WTC11 (cell line): ENCODE measurements at regions not wholly inside any gene's neighbourhood (a gene's known extent, or its start where the extent isn't known, plus 50 kb on each side); places are given as distances from the start of the nearest gene placed in this dataset.

Source experiments
- FOXJ3 ChIP-seq: sonication (generic); formaldehyde crosslinking; IDR thresholded peaks from 2 replicates; pipeline ENCODE4 v1.9.0; 2021; ENCODE audit warnings: missing genetic modification reagents, mild to moderate bottlenecking, borderline replicate concordance
- TF ChIP-seq, protein P1 (sequence below): sonication (generic); formaldehyde crosslinking; IDR thresholded peaks from 2 replicates; pipeline ENCODE4 v1.8.1; 2023; ENCODE audit warnings: mild to moderate bottlenecking, missing genetic modification reagents, moderate library complexity
- TF ChIP-seq, protein P2 (sequence below): fragments of 250-450 bp; sonication (Bioruptor Pico); IDR thresholded peaks from 2 replicates; pipeline ENCODE4 v1.9.0; 2021; ENCODE audit warnings: mild to moderate bottlenecking
- TF ChIP-seq, protein P3 (sequence below): fragments of 200-600 bp; IDR thresholded peaks from 2 replicates; pipeline ENCODE4 v1.8.0; 2022; ENCODE audit warnings: antibody characterized with exemption

DNA sequence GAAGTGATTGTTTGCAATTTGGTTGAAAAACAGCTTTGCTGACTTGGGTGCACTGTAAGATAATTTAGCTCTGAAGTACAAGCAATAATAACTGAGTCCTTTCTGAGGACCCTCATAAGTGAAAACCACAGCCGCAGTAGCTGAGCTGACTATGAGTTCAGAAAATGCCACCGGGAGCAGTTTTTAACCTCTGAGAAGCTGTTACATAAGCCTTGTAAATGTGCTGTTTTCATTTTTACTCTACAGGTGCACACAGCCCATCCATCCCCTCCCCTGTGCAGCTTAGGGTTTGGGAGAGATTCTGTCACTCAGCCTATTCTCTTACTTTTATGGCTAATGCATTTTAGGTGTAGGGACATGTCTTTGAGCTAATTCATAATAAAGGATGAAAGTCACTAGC is 255.5 kb upstream of the C11orf87 start:
- TF ChIP-seq, protein P1, sequence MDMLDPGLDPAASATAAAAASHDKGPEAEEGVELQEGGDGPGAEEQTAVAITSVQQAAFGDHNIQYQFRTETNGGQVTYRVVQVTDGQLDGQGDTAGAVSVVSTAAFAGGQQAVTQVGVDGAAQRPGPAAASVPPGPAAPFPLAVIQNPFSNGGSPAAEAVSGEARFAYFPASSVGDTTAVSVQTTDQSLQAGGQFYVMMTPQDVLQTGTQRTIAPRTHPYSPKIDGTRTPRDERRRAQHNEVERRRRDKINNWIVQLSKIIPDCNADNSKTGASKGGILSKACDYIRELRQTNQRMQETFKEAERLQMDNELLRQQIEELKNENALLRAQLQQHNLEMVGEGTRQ (CRISPR knock-in tag) = no peak
- TF ChIP-seq FOXJ3 (CRISPR knock-in tag) = no peak
- TF ChIP-seq, protein P2, sequence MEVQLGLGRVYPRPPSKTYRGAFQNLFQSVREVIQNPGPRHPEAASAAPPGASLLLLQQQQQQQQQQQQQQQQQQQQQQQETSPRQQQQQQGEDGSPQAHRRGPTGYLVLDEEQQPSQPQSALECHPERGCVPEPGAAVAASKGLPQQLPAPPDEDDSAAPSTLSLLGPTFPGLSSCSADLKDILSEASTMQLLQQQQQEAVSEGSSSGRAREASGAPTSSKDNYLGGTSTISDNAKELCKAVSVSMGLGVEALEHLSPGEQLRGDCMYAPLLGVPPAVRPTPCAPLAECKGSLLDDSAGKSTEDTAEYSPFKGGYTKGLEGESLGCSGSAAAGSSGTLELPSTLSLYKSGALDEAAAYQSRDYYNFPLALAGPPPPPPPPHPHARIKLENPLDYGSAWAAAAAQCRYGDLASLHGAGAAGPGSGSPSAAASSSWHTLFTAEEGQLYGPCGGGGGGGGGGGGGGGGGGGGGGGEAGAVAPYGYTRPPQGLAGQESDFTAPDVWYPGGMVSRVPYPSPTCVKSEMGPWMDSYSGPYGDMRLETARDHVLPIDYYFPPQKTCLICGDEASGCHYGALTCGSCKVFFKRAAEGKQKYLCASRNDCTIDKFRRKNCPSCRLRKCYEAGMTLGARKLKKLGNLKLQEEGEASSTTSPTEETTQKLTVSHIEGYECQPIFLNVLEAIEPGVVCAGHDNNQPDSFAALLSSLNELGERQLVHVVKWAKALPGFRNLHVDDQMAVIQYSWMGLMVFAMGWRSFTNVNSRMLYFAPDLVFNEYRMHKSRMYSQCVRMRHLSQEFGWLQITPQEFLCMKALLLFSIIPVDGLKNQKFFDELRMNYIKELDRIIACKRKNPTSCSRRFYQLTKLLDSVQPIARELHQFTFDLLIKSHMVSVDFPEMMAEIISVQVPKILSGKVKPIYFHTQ = no peak
- TF ChIP-seq, protein P3, sequence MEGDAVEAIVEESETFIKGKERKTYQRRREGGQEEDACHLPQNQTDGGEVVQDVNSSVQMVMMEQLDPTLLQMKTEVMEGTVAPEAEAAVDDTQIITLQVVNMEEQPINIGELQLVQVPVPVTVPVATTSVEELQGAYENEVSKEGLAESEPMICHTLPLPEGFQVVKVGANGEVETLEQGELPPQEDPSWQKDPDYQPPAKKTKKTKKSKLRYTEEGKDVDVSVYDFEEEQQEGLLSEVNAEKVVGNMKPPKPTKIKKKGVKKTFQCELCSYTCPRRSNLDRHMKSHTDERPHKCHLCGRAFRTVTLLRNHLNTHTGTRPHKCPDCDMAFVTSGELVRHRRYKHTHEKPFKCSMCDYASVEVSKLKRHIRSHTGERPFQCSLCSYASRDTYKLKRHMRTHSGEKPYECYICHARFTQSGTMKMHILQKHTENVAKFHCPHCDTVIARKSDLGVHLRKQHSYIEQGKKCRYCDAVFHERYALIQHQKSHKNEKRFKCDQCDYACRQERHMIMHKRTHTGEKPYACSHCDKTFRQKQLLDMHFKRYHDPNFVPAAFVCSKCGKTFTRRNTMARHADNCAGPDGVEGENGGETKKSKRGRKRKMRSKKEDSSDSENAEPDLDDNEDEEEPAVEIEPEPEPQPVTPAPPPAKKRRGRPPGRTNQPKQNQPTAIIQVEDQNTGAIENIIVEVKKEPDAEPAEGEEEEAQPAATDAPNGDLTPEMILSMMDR = no peak
